IMR-90 (cell line): ENCODE measurements at regions not wholly inside any gene's neighbourhood (a gene's known extent, or its start where the extent isn't known, plus 50 kb on each side); places are given as distances from the start of the nearest gene placed in this dataset.

Source experiments
- MAFK ChIP-seq: IDR thresholded peaks from 2 replicates; pipeline ENCODE4 v1.6.1; 2012; ENCODE audit warnings: low read depth, low read length, improper control_type of control experiment
- POLR2A ChIP-seq: IDR thresholded peaks from 2 replicates; pipeline ENCODE4 v1.6.1; 2012; ENCODE audit warnings: mild to moderate bottlenecking, low read depth, low read length
- TF ChIP-seq, protein P1 (sequence below): conservative IDR thresholded peaks from 2 replicates; pipeline ENCODE4 v1.5.1; 2012; ENCODE audit warnings: mild to moderate bottlenecking, low read depth, low read length, improper control_type of control experiment

DNA sequence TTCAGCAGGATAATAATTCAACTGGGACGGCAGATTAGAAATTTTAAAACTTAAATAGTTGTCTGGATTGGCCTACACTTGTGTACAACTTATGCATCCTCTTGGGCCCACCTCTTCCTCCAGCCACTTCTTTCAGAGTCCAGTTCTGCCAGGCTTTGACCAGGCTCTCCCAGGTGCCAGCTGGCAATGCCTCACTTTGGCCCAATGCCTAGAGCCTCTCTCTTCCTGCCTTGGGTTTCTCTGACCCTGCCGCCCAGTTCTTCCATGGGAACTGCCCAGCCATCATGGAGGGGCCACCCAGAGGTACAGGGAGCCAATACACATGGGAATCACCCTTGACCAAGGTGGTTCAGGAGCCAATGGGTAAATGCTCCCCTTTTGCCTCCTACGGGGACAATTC, 135.5 kb downstream of the IRS1 start:
- TF ChIP-seq, protein P1, sequence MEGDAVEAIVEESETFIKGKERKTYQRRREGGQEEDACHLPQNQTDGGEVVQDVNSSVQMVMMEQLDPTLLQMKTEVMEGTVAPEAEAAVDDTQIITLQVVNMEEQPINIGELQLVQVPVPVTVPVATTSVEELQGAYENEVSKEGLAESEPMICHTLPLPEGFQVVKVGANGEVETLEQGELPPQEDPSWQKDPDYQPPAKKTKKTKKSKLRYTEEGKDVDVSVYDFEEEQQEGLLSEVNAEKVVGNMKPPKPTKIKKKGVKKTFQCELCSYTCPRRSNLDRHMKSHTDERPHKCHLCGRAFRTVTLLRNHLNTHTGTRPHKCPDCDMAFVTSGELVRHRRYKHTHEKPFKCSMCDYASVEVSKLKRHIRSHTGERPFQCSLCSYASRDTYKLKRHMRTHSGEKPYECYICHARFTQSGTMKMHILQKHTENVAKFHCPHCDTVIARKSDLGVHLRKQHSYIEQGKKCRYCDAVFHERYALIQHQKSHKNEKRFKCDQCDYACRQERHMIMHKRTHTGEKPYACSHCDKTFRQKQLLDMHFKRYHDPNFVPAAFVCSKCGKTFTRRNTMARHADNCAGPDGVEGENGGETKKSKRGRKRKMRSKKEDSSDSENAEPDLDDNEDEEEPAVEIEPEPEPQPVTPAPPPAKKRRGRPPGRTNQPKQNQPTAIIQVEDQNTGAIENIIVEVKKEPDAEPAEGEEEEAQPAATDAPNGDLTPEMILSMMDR, result no peak
- TF ChIP-seq MAFK, result no peak
- no peak for TF ChIP-seq POLR2A
